Neural progenitor cell (in vitro differentiated cells): ENCODE measurements at regions not wholly inside any gene's neighbourhood (a gene's known extent, or its start where the extent isn't known, plus 50 kb on each side); places are given as distances from the start of the nearest gene placed in this dataset.

Experiments
- DNase-seq: peaks from one replicate; pipeline ENCODE4 v3.0.0-alpha.2; 2016; ENCODE audit warnings: low spot score
- H2AFZ ChIP-seq: fragments of 200-600 bp; sonication (generic); replicated peaks from 2 replicates; pipeline ENCODE4 v1.6.1; 2016; ENCODE audit warnings: antibody characterized with exemption
- H3F3A ChIP-seq: fragments of 200-600 bp; sonication (generic); 2 replicates; pipeline ENCODE4 v1.6.1; 2016; ENCODE audit warnings: antibody characterized with exemption, low read depth
- H3K27ac ChIP-seq: fragments of 200-600 bp; sonication (generic); 2 replicates; pipeline ENCODE4 v1.5.1; 2016; ENCODE audit warnings: mild to moderate bottlenecking
- H3K27me3 ChIP-seq: fragments of 200-600 bp; sonication (generic); 2 replicates; pipeline ENCODE4 v1.6.1; 2016; ENCODE audit warnings: mild to moderate bottlenecking, moderate library complexity
- H3K36me3 ChIP-seq: fragments of 200-600 bp; sonication (generic); 2 replicates; pipeline ENCODE4 v1.5.1; 2016
- H3K4me1 ChIP-seq: fragments of 200-600 bp; sonication (generic); 2 replicates; pipeline ENCODE4 v1.6.1; 2016; ENCODE audit warnings: mixed run types
- H3K4me2 ChIP-seq: fragments of 200-600 bp; sonication (generic); 2 replicates; pipeline ENCODE4 v1.6.1; 2016
- H3K4me3 ChIP-seq: fragments of 200-600 bp; sonication (generic); 2 replicates; pipeline ENCODE4 v1.5.1; 2016
- H3K79me2 ChIP-seq: fragments of 200-600 bp; sonication (generic); 2 replicates; pipeline ENCODE4 v1.6.1; 2016; ENCODE audit warnings: low read depth
- H3K9ac ChIP-seq: fragments of 200-600 bp; sonication (generic); 2 replicates; pipeline ENCODE4 v1.6.1; 2016
- H3K9me3 ChIP-seq: fragments of 200-600 bp; sonication (generic); 2 replicates; pipeline ENCODE4 v1.5.1; 2016; ENCODE audit warnings: low read depth
- H4K20me1 ChIP-seq: fragments of 200-600 bp; sonication (generic); 2 replicates; pipeline ENCODE4 v1.6.1; 2016; ENCODE audit warnings: low read depth
- H3K27ac Mint-ChIP-seq: 3 replicates; pipeline ENCODE4 v1.8.0; 2021; ENCODE audit warnings: mixed read lengths
- H3K27me3 Mint-ChIP-seq: 2 replicates; pipeline ENCODE4 v1.8.0; 2022; ENCODE audit warnings: low read depth, mild to moderate bottlenecking, inconsistent platforms, moderate library complexity, mixed read lengths; ENCODE audit not compliant: insufficient read depth
- H3K36me3 Mint-ChIP-seq: 3 replicates; pipeline ENCODE4 v1.8.0; 2021; ENCODE audit warnings: mixed read lengths
- H3K4me1 Mint-ChIP-seq: 3 replicates; pipeline ENCODE4 v1.8.0; 2021; ENCODE audit warnings: mixed read lengths
- H3K4me3 Mint-ChIP-seq: 3 replicates; pipeline ENCODE4 v1.8.0; 2021; ENCODE audit warnings: mild to moderate bottlenecking, moderate library complexity, mixed read lengths
- H3K9me3 Mint-ChIP-seq: 3 replicates; pipeline ENCODE4 v1.8.0; 2020; ENCODE audit warnings: mixed read lengths
- EZH2 ChIP-seq: fragments of 200-600 bp; sonication (generic); IDR thresholded peaks from 2 replicates; pipeline ENCODE4 v1.6.1; 2017; ENCODE audit warnings: antibody characterized with exemption, mild to moderate bottlenecking, moderate library complexity
- EZH2phosphoT487 ChIP-seq: fragments of 200-600 bp; sonication (generic); IDR thresholded peaks from 2 replicates; pipeline ENCODE4 v1.6.1; 2017; ENCODE audit warnings: antibody characterized with exemption
- TF ChIP-seq, protein P1 (sequence below): fragments of 200-600 bp; sonication (generic); IDR thresholded peaks from 2 replicates; pipeline ENCODE4 v1.5.1; 2017; ENCODE audit warnings: antibody characterized with exemption, mild to moderate bottlenecking

- DNase-seq, result no peak
- no peak overlapping the region for H3K4me3 Mint-ChIP-seq
- Histone ChIP-seq H3K36me3 (no peaks in the 10 kb centered on the region), H3F3A (peaks cover 5% of the 10 kb centered on the region), H3K9me3 (no peaks in the 10 kb centered on the region), H3K9ac (no peak overlapping the region), H3K4me3 (no peak overlapping the region), H2AFZ (no peak overlapping the region), H3K79me2 (no peaks in the 10 kb centered on the region), H3K27me3 (no peaks in the 10 kb centered on the region), H3K4me1 (peaks cover 7% of the 10 kb centered on the region), H3K4me2 (no peak overlapping the region), H4K20me1 (no peaks in the 10 kb centered on the region), H3K27ac (no peak overlapping the region)
- no peaks in the 10 kb centered on the region for H3K27me3 Mint-ChIP-seq
- peaks cover 18% of the 10 kb centered on the region for H3K4me1 Mint-ChIP-seq
- H3K9me3 Mint-ChIP-seq, result no peaks in the 10 kb centered on the region
- H3K36me3 Mint-ChIP-seq, result no peaks in the 10 kb centered on the region
- no peak for TF ChIP-seq EZH2
- no peak for TF ChIP-seq EZH2phosphoT487
- TF ChIP-seq, protein P1, sequence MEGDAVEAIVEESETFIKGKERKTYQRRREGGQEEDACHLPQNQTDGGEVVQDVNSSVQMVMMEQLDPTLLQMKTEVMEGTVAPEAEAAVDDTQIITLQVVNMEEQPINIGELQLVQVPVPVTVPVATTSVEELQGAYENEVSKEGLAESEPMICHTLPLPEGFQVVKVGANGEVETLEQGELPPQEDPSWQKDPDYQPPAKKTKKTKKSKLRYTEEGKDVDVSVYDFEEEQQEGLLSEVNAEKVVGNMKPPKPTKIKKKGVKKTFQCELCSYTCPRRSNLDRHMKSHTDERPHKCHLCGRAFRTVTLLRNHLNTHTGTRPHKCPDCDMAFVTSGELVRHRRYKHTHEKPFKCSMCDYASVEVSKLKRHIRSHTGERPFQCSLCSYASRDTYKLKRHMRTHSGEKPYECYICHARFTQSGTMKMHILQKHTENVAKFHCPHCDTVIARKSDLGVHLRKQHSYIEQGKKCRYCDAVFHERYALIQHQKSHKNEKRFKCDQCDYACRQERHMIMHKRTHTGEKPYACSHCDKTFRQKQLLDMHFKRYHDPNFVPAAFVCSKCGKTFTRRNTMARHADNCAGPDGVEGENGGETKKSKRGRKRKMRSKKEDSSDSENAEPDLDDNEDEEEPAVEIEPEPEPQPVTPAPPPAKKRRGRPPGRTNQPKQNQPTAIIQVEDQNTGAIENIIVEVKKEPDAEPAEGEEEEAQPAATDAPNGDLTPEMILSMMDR, result no peak
- H3K27ac Mint-ChIP-seq, result no peak overlapping the region
Observed at GRCh38 chr16:48829336-48830310, 219.6 kb upstream of the N4BP1 start.

GRCh38 chr16:48824271-48824670, 214.3 kb upstream of the N4BP1 start:
- Mint-ChIP-seq H3K36me3 (no peaks in the 10 kb centered on the region), H3K27ac (no peak overlapping the region), H3K4me1 (peaks cover 11% of the 10 kb centered on the region), H3K9me3 (no peaks in the 10 kb centered on the region), H3K27me3 (no peaks in the 10 kb centered on the region), H3K4me3 (no peak overlapping the region)
- Histone ChIP-seq H3K9me3 (no peaks in the 10 kb centered on the region), H3K27ac (no peak overlapping the region), H3K27me3 (no peaks in the 10 kb centered on the region), H4K20me1 (no peaks in the 10 kb centered on the region), H3K4me2 (no peak overlapping the region), H3K9ac (no peak overlapping the region), H3K36me3 (no peaks in the 10 kb centered on the region), H2AFZ (no peak overlapping the region), H3K79me2 (no peaks in the 10 kb centered on the region), H3F3A (no peaks in the 10 kb centered on the region), H3K4me1 (peaks cover 7% of the 10 kb centered on the region), H3K4me3 (no peak overlapping the region)
- DNase-seq, result no peak
- TF ChIP-seq, protein P1, result no peak
- TF ChIP-seq EZH2 (no peak), EZH2phosphoT487 (no peak)

GRCh38 chr16:48822431-48822830, 212.5 kb upstream of the N4BP1 start:
- H2AFZ ChIP-seq, result no peak overlapping the region
- Mint-ChIP-seq H3K36me3 (no peaks in the 10 kb centered on the region), H3K4me3 (no peak overlapping the region), H3K9me3 (no peaks in the 10 kb centered on the region), H3K27me3 (no peaks in the 10 kb centered on the region), H3K4me1 (peaks cover 11% of the 10 kb centered on the region), H3K27ac (no peak overlapping the region)
- no peak overlapping the region for H3K27ac ChIP-seq
- TF ChIP-seq EZH2, result no peak
- no peak for TF ChIP-seq EZH2phosphoT487
- TF ChIP-seq, protein P1, result no peak
- H3F3A ChIP-seq, result no peaks in the 10 kb centered on the region
- H3K36me3 ChIP-seq, result no peaks in the 10 kb centered on the region
- no peak overlapping the region for H3K9ac ChIP-seq
- no peak overlapping the region for H3K4me3 ChIP-seq
- H3K4me1 ChIP-seq, result peaks cover 7% of the 10 kb centered on the region
- no peaks in the 10 kb centered on the region for H4K20me1 ChIP-seq
- H3K9me3 ChIP-seq, result no peaks in the 10 kb centered on the region
- DNase-seq, result no peak
- H3K27me3 ChIP-seq, result no peaks in the 10 kb centered on the region
- H3K79me2 ChIP-seq, result no peaks in the 10 kb centered on the region
- no peak overlapping the region for H3K4me2 ChIP-seq
